Endothelial cell of hepatic sinusoid (primary cell): ENCODE measurements at regions not wholly inside any gene's neighbourhood (a gene's known extent, or its start where the extent isn't known, plus 50 kb on each side); places are given as distances from the start of the nearest gene placed in this dataset.
"Not testable (repeated sequence)": the region's sequence is repeated elsewhere in the genome, so short reads cannot be mapped to it uniquely, and the experiment has no call there.

Experiments
- in situ Hi-C: cut with HindIII; loops from 2 replicates; pipeline ENCODE4 v1.10.0; 2017; ENCODE audit warnings: low sequenced_read_pairs

- in situ Hi-C loops = no loop called here
Observed at GRCh38 chr3:22730701-22731100, 472.4 kb upstream of the UBE2E2 start.

DNA sequence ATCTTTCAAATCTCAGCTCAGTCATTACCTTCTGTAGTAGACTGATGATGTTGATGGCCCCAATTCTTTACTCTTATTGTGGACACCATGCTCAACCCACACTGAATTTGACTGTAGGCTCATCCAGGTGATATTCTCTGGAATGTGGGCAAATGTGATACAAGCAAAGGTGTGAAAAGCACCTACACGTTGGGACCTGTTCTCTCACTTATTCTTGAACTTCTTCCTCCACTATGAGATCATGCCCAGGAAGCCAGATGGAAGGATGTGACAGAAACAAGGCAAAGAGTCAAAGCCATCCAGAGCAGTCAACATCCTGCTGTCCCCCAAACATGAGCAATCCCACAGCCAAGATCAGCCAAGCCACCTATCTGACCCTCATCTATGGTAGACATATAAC, 471.2 kb upstream of the UBE2E2 start:
- in situ Hi-C loops = no loop called here

GRCh38 chr3:22732641-22733040, 470.5 kb upstream of the UBE2E2 start:
- in situ Hi-C loops = no loop called here

DNA sequence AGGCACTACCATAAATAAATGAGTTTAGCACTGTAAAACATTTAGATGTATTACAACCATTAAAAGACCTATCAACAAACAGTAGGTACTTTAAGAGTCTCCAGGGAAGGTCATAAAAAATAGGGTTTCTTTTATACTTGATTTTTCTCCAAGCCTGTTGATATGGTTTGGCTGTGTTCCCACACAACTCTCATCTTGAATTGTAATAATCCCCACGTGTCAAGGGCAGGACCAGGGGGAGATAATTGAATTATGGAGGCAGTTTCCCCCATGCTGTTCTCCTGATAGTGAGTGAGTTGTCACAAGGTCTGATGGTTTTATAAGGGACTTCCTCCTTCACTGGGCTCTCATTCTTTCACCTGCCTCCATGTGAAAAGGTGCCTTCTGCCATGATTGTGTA, 468.9 kb upstream of the UBE2E2 start:
- in situ Hi-C loops = no loop called here

DNA sequence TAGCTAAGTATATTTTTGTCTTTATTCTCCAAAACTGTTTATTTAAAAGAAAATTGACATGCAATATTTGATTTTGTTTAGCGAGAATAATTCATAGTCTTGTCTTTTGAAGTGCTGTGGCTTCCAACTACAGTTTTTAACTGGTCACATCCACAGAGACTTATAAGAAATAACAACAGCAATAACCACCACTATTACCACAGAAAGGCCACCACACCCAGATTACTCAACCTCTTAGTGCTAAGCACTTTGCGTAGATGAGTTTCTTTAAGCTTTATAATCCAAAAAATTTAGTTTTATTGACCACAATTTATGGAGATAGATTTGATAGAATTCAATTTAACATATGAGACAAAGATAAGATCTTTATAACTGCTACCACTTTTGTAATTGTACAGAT, 468.4 kb upstream of the UBE2E2 start:
- in situ Hi-C loops = no loop called here

- in situ Hi-C loops = no loop called here
Observed at GRCh38 chr3:22735373-22735772, 467.8 kb upstream of the UBE2E2 start.

DNA sequence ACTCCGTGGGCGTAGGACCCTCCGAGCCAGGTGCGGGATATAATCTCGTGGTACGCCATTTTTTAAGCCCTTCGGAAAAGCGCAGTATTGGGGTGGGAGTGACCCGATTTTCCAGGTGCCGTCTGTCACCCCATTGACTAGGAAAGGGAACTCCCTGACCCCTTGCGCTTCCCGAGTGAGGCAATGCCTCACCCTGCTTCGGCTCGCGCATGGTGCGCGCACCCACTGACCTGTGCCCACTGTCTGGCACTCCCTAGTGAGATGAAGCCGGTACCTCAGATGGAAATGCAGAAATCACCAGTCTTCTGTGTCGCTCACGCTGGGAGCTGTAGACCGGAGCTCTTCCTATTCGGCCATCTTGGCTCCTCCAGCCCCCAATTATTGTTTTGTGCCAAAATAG, 459.7 kb upstream of the UBE2E2 start:
- in situ Hi-C loops = not testable (repeated sequence)

DNA sequence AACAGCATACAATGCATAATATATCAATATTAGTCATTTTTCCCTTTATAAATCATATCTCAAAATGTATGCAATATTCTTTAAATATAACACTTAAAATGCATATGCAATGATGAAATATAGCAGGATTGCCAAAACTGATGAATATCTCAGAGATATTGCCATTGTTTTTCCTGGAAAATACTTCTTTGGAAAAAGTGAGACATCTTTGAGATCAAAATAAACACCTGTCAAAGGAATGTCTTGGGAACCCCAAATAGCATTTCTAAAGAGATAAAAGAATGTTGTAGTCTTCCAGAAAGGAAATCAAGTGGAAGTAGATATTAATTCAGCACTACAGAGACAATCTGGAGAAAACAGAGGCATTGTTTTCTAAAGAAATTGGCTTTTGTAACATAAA, 457.8 kb upstream of the UBE2E2 start:
- in situ Hi-C loops = no loop called here

DNA sequence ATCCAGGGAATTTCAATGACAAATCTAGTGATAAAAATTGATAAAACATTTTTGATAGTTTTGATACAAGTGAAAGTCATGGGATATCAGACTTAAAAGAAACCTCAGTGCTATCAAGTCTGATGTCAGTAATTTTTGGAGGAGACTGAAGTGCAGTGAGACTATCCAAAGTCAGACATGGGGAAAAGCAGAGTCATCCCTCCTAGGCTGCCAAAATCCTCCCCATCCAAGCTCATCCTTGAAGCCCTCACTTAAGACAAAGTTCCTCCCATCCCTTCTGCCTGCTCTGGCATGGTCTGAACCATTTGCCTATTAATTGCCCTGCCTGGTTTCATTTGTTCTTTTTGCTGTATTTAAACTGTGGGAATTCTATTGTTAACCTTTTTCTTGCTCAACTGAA, 456.9 kb upstream of the UBE2E2 start:
- in situ Hi-C loops = no loop called here

GRCh38 chr3:22748453-22749045, 454.6 kb upstream of the UBE2E2 start:
- in situ Hi-C loops = no loop called here

GRCh38 chr3:22759636-22760310, 443.4 kb upstream of the UBE2E2 start:
- in situ Hi-C loops = no loop called here

DNA sequence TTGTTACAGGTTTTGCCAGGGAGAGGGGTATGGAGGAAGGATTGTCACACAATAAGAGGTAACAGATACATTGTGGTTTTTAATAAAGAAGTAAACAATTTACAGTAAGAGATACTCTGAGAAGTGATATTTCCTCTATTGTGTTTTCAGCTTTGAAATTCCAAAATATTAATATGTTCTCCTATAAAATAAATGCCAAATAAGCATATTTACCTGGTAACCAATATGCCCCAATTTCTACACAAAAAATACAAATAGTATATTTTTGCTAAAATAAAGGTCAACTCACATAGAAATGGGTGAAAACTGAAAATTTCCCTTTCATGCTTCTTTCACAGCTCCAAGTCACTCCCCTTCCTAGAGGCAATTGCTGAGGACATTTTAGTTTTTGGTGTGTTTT, 437.4 kb upstream of the UBE2E2 start:
- in situ Hi-C loops = no loop called here

- in situ Hi-C loops = loop anchor here (10.0 kb wide), 1 partner anchor 83 kb away; no protein-coding TSS in a partner anchor
Observed at GRCh38 chr3:22777834-22778233, 425.3 kb upstream of the UBE2E2 start.

DNA sequence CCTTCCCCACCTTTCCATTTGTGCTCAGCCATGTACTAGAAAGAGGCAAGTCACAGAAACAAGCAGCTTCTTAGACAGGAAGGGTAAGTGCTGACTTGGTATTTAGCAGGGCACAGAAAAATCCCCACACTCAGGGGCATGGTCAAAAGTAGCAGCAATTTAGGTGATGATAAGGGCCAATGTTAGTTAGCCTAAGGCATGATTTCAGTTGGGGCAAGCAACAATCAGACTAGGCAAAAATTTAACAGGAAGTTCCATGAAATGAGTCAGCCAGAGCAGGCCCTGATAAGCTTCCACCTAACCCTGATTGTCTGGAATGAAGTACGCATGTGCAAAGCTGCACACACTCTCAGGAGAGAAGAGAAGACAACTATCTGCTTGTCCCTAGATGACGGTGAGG, 423.4 kb upstream of the UBE2E2 start:
- in situ Hi-C loops = loop anchor here (10.0 kb wide), 1 partner anchor 85 kb away; no protein-coding TSS in a partner anchor

- in situ Hi-C loops = no loop called here
Observed at GRCh38 chr3:22792533-22792932, 410.6 kb upstream of the UBE2E2 start.

DNA sequence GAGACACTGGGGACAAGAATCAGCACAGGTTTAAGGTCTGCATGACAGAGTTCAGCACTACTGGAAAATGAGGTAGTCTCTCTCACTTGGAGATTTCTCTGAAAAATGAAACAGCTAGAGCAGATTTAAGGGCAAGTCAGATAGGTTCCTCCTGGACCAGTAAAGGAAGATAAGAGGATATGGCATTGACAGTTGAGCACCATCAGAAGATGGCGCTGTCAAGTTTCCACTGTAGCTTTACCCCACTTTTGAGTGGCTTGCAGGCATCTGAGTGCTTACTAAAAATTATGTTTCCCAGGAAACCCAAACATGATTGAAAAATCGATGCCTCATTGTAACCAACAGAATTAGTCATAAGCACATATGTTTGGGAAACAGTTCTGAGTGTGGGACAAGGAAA, 407.2 kb upstream of the UBE2E2 start:
- in situ Hi-C loops = no loop called here

DNA sequence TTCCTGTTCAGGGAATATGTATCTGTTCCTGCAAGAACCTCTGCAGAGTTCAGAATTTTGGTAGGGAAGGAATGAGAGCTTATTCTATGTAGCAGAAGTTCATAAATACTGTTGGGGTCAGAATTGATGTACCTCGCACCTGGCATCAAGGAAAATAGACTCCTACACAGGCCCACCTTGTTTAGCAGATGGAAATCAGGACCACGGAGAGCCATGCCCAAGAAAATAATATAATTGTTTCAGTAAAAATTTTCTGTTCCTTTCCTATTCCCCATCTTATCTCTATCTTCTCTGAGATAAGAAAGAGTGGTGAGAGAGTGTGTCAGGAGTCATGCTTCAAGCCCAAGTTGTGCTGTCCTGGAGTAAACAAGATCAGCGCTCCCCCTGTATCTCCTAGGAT, 404.7 kb upstream of the UBE2E2 start:
- in situ Hi-C loops = no loop called here

- in situ Hi-C loops = no loop called here
Observed at GRCh38 chr3:22819209-22819608, 383.9 kb upstream of the UBE2E2 start.

DNA sequence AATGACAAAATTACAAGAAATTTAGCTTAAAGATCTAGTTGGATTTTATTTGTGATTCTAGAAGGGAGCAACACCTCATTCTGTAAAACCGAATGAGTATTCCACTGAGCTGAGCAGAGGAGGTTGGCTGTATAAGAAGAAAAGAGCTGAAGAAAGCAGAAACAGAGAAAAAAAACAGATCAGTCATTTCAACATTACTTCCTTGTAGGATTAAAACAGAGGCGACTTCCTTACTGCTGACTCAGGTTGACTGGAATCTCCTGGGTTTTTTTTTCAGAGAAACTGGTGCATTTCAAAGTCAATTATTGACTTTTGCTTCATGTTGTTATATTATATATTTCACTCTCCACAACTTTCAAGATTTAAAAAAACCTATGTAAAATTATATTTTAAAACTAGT, 368.1 kb upstream of the UBE2E2 start:
- in situ Hi-C loops = no loop called here

DNA sequence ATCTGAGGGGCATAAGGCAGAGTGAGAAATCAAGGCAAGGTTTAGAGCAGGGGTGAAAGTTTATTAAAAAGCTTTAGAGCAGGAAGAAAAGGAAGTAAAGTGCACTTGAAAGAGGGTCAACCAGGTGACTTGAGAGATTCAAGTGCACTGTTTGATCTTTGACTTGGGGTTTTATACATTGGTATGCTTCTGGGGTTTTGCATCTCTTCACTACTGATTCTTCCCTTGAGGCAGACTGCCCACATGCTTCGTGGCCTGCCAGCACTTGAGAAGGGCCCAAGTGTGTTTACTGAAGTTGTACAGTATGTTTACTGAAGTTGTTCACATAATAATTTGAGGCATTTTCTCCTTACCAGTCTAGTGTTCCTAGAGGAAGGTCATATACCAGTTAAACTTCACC, 367.0 kb upstream of the UBE2E2 start:
- in situ Hi-C loops = no loop called here

DNA sequence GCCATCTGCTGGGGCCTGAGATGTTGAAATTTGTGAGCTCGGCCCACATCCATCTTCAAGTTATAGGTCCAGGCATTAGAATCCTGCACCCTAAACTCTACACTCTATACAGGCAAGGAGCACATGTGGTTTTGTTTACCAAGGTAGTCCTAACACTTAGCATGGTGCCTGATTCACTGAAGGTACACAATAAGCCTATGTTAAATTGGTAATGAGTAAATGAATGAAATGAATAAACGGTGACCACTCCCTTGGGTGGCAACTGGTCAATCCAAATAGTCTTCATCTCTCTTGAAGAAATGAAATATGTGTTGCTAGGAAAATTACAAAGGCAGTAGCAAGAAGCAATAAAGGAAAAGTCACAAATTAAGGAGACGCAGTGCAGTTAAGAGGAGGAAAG, 359.3 kb upstream of the UBE2E2 start:
- in situ Hi-C loops = no loop called here

- in situ Hi-C loops = no loop called here
Observed at GRCh38 chr3:22846566-22846965, 356.6 kb upstream of the UBE2E2 start.

DNA sequence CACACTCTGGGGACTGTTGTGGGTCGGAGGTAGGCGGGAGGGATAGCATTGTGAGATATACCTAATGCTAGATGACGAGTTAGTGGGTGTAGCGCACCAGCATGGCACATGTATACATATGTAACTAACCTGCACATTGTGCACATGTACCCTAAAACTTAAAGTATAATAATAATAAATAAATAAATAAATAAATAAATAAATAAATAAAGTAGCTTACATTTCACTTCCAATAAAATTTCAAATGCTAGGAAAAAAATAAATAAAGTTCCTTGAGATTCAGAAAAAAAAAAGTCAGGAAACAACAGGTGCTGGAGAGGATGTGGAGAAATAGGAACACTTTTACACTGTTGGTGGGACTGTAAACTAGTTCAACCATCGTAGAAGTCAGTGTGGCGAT, 353.5 kb upstream of the UBE2E2 start:
- in situ Hi-C loops = not testable (repeated sequence)
